22Rv1 (cell line): ENCODE measurements at regions not wholly inside any gene's neighbourhood (a gene's known extent, or its start where the extent isn't known, plus 50 kb on each side); places are given as distances from the start of the nearest gene placed in this dataset.

Experiments used
- CTCF ChIP-seq: fragments of 450-650 bp; IDR thresholded peaks from 2 replicates; pipeline ENCODE4 v1.5.1; 2017; ENCODE audit warnings: mild to moderate bottlenecking
- ZFX ChIP-seq: fragments of 450-650 bp; IDR thresholded peaks from 2 replicates; pipeline ENCODE4 v1.6.1; 2017; ENCODE audit warnings: antibody characterized with exemption, borderline replicate concordance

GRCh38 chr18:76137216-76137615, 357.8 kb downstream of the ZNF516 start:
- TF ChIP-seq CTCF = no peak
- no peak for TF ChIP-seq ZFX
